ENCODE measurements at regions not wholly inside any gene's neighbourhood (a gene's known extent, or its start where the extent isn't known, plus 50 kb on each side); places are given as distances from the start of the nearest gene placed in this dataset.
A peak's percentile ranks its signal among the peaks of the same experiment; 100 is the strongest.
"Not testable (repeated sequence)": the region's sequence is repeated elsewhere in the genome, so short reads cannot be mapped to it uniquely, and the experiment has no call there.

- no peak overlapping the region for H3K4me3 ChIP-seq (ENCODE audit: low read depth, low read length)
- TF ChIP-seq, protein P1, sequence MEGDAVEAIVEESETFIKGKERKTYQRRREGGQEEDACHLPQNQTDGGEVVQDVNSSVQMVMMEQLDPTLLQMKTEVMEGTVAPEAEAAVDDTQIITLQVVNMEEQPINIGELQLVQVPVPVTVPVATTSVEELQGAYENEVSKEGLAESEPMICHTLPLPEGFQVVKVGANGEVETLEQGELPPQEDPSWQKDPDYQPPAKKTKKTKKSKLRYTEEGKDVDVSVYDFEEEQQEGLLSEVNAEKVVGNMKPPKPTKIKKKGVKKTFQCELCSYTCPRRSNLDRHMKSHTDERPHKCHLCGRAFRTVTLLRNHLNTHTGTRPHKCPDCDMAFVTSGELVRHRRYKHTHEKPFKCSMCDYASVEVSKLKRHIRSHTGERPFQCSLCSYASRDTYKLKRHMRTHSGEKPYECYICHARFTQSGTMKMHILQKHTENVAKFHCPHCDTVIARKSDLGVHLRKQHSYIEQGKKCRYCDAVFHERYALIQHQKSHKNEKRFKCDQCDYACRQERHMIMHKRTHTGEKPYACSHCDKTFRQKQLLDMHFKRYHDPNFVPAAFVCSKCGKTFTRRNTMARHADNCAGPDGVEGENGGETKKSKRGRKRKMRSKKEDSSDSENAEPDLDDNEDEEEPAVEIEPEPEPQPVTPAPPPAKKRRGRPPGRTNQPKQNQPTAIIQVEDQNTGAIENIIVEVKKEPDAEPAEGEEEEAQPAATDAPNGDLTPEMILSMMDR (IDR thresholded peaks at IDR 0.05; ENCODE audit: control insufficient read depth, extremely low read depth, insufficient read depth), result no peak
- no peak for DNase-seq (ENCODE audit: low read depth)
These were observed 83.2 kb upstream of the BRD7 start for GRCh38 chr16:50451951-50452508.

DNA sequence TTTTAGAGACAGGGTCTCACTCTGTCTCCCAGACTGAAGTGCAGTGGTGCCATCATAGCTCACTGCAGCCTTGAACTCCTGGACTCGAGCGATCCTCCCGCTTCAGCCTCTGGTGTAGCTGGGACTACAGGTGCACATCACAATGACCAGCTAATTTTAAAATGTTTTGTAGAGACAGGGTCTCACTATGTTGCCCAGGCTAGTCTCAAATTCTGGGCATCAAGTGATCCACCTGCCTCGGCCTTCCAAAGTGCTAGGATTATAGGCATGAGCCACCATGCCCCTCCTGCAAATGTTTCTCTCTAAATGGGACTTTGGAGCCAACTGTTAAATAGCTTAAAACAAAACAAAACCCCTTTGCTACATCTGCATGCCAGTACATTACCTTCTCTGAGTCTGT, 82.2 kb upstream of the BRD7 start:
- TF ChIP-seq, protein P1 (IDR thresholded peaks at IDR 0.05; ENCODE audit: control insufficient read depth, extremely low read depth, insufficient read depth), result no peak
- DNase-seq (ENCODE audit: low read depth), result no peak
- no peak overlapping the region for H3K4me3 ChIP-seq (ENCODE audit: low read depth, low read length)

DNA sequence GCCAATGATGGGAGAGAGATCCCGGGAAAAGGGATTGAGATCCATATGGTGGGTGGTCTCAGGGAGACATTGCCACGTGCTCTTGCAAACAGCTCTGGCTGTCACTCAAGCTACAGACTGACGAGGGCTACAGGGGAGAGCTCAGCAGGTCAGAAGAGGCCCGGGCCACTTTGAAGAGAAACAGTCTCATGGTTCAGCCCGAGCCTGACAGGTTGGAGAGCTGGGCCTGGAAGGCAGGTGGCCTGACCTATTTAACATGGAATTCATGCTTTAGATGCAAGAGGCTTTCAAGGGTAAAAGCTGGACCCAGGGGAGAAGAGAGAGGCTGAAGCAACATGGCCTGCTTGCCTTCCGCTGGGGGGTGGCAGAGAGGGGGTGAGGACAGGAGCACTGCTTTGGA, 81.0 kb upstream of the BRD7 start:
- no peak overlapping the region for H3K4me3 ChIP-seq (ENCODE audit: low read depth, low read length)
- no peak for DNase-seq (ENCODE audit: low read depth)
- TF ChIP-seq, protein P1 (IDR thresholded peaks at IDR 0.05; ENCODE audit: control insufficient read depth, extremely low read depth, insufficient read depth), result no peak

DNA sequence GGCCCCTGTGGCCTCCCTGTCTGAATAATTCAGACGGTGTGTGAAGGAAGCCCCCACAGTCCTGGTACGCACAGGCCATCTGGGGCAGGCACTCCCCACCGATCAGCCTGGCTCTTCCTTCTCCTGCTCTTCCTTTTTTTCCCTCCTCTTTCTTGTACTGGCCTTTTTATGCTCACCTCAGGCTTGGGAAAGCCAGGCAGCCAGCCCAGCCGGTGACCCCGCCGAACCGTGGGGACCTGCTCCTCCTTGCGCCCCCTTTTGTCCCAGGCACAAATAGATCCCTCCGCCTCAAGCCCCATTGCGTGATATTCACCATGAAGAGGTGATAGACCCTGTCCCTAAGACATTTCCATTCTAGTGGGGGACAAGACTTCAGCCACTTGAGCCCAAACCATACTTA, 80.2 kb upstream of the BRD7 start:
- DNase-seq (ENCODE audit: low read depth), result no peak
- TF ChIP-seq, protein P1 (IDR thresholded peaks at IDR 0.05; ENCODE audit: control insufficient read depth, extremely low read depth, insufficient read depth), result no peak
- no peak overlapping the region for H3K4me3 ChIP-seq (ENCODE audit: low read depth, low read length)

GRCh38 chr16:50448522-50448921, 79.7 kb upstream of the BRD7 start:
- no peak for DNase-seq (ENCODE audit: low read depth)
- TF ChIP-seq, protein P1 (IDR thresholded peaks at IDR 0.05; ENCODE audit: control insufficient read depth, extremely low read depth, insufficient read depth), result peak; percentile 19; the same call in 1 of the 2 replicates
- no peak overlapping the region for H3K4me3 ChIP-seq (ENCODE audit: low read depth, low read length)

DNA sequence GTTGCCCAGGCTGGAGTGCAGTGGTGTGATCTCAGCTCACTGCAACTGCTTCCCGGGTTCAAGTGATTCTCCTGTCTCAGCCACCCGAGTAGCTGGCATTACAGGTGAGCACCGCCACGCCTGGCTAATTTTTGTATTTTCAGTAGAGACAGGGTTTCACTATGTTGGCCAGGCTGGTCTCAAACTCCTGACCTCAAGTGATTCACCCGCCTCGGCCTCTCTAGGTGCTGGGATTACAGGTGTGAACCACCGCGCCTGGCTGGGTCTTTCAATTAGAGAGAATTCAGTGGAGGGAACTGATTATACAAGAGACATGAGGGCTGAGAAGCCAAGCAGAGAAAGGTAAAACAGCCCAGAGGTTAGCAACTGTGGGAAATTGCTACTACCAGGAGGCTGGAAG, 78.6 kb upstream of the BRD7 start:
- DNase-seq (ENCODE audit: low read depth); H3K4me3 ChIP-seq (ENCODE audit: low read depth, low read length): not testable (repeated sequence)

DNA sequence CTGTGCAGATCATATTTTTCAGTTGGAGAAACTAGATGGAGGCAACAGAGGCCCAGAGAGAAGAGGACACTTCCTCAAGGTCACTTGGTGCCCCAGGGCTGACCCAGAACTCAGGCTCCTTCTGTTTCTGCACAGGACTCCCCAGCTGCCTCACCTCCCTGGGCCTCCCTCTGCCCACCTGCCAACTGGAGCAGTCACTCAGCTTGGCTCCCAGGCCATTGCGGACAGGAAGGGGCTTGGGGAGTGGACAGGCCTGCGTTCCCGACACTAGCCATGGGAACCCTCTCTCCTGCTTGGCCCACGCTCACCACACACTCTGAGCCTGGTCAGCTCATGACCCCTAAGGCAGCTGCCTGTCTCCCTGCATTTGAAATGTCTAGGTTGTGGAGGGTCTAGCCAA, 78.1 kb upstream of the BRD7 start:
- DNase-seq (ENCODE audit: low read depth), result no peak
- TF ChIP-seq, protein P1 (IDR thresholded peaks at IDR 0.05; ENCODE audit: control insufficient read depth, extremely low read depth, insufficient read depth), result no peak
- no peak overlapping the region for H3K4me3 ChIP-seq (ENCODE audit: low read depth, low read length)

All from LNCaP clone FGC (cell line).